Activated T-cell treated with anti-CD3 and anti-CD28 coated beads, Interleukin-2, amount 50 U/mL, for 4 hours (primary cell): ENCODE measurements at regions not wholly inside any gene's neighbourhood (a gene's known extent, or its start where the extent isn't known, plus 50 kb on each side); places are given as distances from the start of the nearest gene placed in this dataset.
"Not testable (repeated sequence)": the region's sequence is repeated elsewhere in the genome, so short reads cannot be mapped to it uniquely, and the experiment has no call there.

ENCODE experiments used
- ATAC-seq, 2 donors: fragments of 200-7000 bp; cut with Tn5 transposase; one replicate each; pipeline ENCODE4 v1.10.0; 2021
- DNase-seq: peaks from one replicate; pipeline ENCODE4 v3.0.0-alpha.2; 2020
- H3K27me3 Mint-ChIP-seq: one replicate; pipeline ENCODE4 v1.8.0; 2021; ENCODE audit warnings: low read depth, mixed read lengths
- H3K36me3 Mint-ChIP-seq: one replicate; pipeline ENCODE4 v1.8.0; 2022; ENCODE audit warnings: mixed read lengths; ENCODE audit not compliant: insufficient read depth
- H3K4me1 Mint-ChIP-seq: one replicate; pipeline ENCODE4 v1.8.0; 2021; ENCODE audit warnings: low read depth, mixed read lengths
- H3K4me3 Mint-ChIP-seq: one replicate; pipeline ENCODE4 v1.8.0; 2021; ENCODE audit warnings: mild to moderate bottlenecking, moderate library complexity, mixed read lengths
- H3K9me3 Mint-ChIP-seq: one replicate; pipeline ENCODE4 v1.8.0; 2021; ENCODE audit warnings: mixed read lengths

DNA sequence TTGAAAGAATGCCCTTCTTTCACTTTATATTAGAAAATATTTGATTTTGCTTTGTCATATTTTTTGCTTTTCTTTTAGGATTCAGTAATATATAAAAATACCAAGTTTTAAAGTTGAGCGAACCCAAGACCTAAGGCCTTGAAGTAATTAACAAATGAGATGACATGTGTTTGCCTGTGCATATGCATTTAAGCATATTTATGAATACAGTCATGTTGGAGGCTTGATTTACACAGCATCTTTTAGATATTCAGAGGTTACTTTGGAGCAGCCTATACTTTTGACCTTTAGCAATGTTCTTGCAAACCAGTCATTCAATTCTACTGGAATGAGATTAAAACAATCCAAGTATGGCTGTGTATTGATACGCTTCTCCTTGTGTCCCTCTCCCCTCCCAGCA is 425.1 kb downstream of the KCNJ18 start:
- not testable (repeated sequence) for H3K27me3 Mint-ChIP-seq, H3K4me1 Mint-ChIP-seq, H3K36me3 Mint-ChIP-seq, DNase-seq, ATAC-seq, H3K4me3 Mint-ChIP-seq, H3K9me3 Mint-ChIP-seq

DNA sequence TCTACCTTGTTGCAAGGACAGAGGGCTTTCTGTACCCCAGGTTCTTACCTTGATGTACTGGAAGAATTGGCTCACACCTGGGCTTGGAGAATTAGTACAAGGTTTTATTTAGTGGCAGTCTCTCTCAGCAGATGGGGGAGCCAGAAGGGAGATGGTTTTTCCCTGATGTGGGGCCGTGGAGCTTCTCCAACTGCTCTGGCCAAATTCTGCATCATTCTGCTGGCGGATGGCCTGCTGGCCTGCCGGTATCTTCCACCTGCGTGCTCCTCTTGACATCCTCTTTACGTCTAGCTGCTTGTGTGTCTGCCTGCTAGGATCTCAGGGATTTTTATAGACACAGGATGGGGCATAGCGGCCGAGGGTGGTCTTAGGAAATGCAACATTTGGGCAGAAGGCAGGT is 426.7 kb downstream of the KCNJ18 start:
- not testable (repeated sequence) for ATAC-seq, DNase-seq, H3K4me3 Mint-ChIP-seq, H3K36me3 Mint-ChIP-seq, H3K27me3 Mint-ChIP-seq, H3K4me1 Mint-ChIP-seq, H3K9me3 Mint-ChIP-seq

DNA sequence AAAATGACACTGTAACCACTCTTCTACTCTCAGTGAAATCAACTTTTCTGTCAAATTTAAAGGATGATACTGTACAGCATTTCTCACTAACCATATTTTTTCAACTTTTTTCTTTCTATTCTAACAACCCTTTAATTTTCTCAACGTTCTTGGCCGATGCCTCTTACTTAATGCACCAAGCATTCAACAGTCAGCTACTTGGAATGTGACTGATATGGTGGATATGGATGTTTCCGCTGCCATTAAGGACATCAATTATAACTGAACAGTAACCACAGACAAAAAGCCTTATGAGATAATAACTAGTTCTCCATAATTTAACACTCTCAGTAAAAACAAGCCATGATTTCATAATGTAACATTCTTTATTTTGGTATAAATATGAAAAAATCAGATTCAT is 427.4 kb downstream of the KCNJ18 start:
- H3K4me1 Mint-ChIP-seq, DNase-seq, H3K4me3 Mint-ChIP-seq, ATAC-seq, H3K27me3 Mint-ChIP-seq, H3K9me3 Mint-ChIP-seq, H3K36me3 Mint-ChIP-seq: not testable (repeated sequence)

DNA sequence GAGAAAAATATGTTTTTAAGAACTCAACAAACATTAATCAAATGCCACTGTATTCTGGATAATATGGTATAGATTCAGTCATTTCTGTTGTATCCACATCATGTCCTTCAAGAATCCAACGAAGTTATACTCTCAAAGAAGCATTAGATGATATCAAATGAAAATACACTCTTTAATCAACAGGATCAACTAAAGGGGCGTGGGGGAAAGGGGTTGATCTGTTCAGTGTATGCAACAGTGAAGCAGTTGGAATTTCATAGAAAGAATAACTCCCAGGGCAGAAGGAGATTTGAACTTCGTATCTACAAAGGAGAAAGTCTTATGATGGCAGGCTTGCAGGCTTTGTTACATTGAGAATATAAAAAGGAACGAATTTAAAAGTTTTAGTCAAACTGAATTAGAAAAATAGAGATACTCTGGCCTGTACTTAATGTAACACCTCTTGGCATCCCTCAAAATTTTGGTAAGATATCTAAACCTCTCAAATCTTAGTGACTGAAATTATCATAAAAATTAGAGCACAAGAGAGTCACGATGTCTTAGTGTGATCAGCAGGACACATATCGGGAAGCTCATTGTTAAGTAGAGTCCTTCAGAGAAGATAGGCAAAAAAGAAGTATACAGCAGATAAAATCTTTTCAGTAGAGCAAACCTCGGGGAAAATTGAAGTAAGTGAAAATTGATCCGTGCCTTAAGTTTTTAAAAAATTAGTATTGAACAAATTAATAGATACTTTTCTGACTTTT is 431.4 kb downstream of the KCNJ18 start:
- ATAC-seq, result no peak
- no peaks in the 10 kb centered on the region for H3K36me3 Mint-ChIP-seq
- H3K4me1 Mint-ChIP-seq, result no peaks in the 10 kb centered on the region
- H3K4me3 Mint-ChIP-seq, result no peak overlapping the region
- H3K27me3 Mint-ChIP-seq, result no peaks in the 10 kb centered on the region
- DNase-seq, result no peak
- H3K9me3 Mint-ChIP-seq, result peaks cover 9% of the 10 kb centered on the region

DNA sequence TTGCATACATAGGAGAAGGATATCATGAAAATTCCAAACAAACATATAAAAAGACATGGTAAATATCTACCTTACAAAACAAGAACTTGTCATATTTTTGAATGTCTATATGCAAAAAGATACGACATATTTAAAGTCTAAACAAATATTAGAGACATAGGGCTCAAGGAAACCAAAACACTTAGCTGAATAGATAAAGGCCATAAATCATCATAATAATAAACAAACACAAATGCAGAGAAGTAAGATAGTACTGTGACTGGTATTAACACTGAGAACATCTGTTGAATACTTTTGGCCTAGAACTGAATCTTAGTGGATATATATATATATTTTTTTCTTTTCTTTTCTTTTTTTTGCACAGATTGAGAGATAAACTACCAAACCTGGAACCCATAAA is 435.8 kb downstream of the KCNJ18 start:
- ATAC-seq (no peak), DNase-seq (no peak)
- Mint-ChIP-seq H3K4me1 (no peaks in the 10 kb centered on the region), H3K27me3 (no peaks in the 10 kb centered on the region), H3K36me3 (no peaks in the 10 kb centered on the region), H3K9me3 (peaks cover 22% of the 10 kb centered on the region), H3K4me3 (no peak overlapping the region)

DNA sequence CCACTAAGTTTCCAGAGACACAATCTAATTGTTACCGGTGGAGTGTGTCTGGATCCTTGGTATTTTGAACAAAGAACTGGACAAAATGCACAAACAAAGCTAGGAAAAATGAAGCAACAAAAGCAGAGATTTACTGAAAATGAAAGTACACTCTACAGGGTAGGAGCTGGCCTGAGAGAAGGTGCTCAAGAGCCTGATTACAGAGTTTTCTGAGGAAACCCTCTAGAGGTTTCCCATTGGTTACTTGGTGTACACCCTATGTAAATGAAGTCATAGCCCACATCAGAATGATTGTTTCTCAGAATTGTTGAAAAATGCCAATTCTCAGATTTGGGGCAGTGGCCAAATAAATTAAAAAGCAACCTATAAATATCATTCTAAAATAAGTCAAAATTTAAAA is 436.4 kb downstream of the KCNJ18 start:
- Mint-ChIP-seq H3K36me3 (no peaks in the 10 kb centered on the region), H3K4me1 (no peaks in the 10 kb centered on the region), H3K4me3 (no peak overlapping the region), H3K9me3 (peaks cover 22% of the 10 kb centered on the region), H3K27me3 (no peaks in the 10 kb centered on the region)
- no peak for DNase-seq
- ATAC-seq, result no peak

DNA sequence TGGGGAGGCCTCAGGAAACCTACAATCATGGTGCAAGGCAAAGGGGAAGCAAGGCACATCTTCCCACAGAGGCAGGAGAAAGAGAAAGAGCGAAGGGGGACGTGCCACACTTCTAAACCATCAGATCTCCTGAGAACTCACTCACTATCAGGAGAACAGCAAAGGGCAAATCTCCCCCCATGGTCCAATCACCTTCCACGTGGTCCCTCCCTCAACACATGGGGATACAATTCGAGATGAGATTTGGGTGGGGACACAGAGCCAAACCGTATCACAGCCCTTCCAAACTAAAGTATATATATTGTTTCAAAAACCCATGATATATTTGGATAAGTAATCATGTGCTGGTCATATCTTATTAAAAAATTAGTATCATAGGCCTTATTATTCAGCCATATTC is 437.6 kb downstream of the KCNJ18 start:
- not testable (repeated sequence) for H3K4me3 Mint-ChIP-seq, H3K36me3 Mint-ChIP-seq, H3K4me1 Mint-ChIP-seq, ATAC-seq, DNase-seq, H3K27me3 Mint-ChIP-seq
- H3K9me3 Mint-ChIP-seq, result peaks cover 22% of the 10 kb centered on the region

DNA sequence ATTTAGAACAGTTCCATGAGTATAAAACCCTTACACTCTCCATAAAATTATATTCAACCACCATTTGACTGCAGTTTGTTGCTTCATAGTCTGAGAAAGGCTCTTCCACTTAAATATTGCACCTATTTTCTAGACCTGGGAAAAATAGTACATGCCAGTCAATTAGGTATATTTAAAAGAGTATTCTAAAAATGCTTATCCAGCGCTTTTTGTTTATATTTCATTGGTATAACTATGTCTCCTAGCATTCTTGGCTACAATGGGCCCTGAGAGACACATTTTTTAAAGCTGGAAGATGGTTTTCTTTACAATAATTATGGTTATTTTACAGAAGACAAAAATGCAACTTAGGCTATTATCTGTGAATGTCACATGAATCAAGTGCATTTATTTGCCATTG is 439.4 kb downstream of the KCNJ18 start:
- Mint-ChIP-seq H3K4me1 (no peaks in the 10 kb centered on the region), H3K4me3 (no peak overlapping the region)
- no peak for ATAC-seq

DNA sequence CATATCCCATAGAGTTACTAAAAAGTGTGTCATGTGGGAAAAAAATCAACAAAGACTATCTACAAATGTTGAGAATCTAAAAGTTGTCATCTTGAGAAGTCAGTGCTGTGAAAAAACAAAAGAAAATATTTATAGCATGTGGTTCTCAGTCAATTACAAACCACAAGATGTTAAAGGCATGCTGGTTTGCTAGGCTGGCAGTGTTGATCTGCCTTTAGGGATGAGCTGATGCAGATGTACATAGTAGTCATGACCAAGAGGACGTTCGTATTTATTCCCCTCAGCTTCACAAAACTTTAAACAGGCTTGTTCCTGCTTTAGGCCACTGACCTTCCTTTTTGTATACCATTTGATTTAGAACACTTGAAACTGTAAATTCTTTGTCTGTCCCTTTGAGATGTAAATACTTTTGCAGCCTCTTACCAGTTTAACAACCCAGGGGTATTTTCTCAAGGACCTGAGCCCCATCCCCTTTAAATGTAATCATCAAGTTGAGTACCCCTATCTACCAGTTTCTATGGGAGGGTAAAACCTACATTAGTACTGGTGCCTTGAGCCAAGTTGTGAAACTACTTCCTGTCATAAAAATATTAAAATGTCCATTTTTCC is 446.6 kb downstream of the KCNJ18 start:
- Mint-ChIP-seq H3K4me1 (no peaks in the 10 kb centered on the region), H3K9me3 (peaks cover 10% of the 10 kb centered on the region), H3K4me3 (no peak overlapping the region), H3K27me3 (no peaks in the 10 kb centered on the region), H3K36me3 (no peaks in the 10 kb centered on the region)
- DNase-seq, result no peak
- ATAC-seq, result no peak

More for the DNA sequence above, 439.4 kb downstream of the KCNJ18 start:
- Mint-ChIP-seq H3K36me3 (no peaks in the 10 kb centered on the region), H3K27me3 (no peaks in the 10 kb centered on the region), H3K9me3 (peaks cover 33% of the 10 kb centered on the region)
- DNase-seq, result no peak

DNA sequence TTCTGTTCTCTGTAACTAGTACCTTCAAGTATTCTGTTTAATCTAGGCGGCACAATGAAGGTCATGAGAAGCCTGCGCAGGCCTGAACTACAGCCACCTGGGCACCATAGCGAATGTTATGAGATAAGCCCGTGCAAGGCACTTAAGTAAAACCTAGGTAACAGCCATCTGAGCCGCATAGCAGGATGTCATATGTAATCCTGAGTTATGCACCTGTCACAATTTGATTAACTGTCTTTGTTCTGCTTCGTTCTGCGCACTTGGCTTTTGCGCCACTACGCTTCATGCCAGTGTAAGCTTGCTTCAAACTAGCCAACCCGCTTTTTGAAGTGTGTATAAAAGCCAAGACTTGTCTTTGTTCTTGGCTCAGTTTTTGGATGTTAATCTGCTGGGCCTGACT is 449.8 kb downstream of the KCNJ18 start:
- ATAC-seq (no peak), DNase-seq (no peak)
- H3K27me3 Mint-ChIP-seq, result no peaks in the 10 kb centered on the region
- no peaks in the 10 kb centered on the region for H3K36me3 Mint-ChIP-seq
- H3K4me1 Mint-ChIP-seq, result no peaks in the 10 kb centered on the region
- no peak overlapping the region for H3K4me3 Mint-ChIP-seq
- H3K9me3 Mint-ChIP-seq, result peaks cover 5% of the 10 kb centered on the region

DNA sequence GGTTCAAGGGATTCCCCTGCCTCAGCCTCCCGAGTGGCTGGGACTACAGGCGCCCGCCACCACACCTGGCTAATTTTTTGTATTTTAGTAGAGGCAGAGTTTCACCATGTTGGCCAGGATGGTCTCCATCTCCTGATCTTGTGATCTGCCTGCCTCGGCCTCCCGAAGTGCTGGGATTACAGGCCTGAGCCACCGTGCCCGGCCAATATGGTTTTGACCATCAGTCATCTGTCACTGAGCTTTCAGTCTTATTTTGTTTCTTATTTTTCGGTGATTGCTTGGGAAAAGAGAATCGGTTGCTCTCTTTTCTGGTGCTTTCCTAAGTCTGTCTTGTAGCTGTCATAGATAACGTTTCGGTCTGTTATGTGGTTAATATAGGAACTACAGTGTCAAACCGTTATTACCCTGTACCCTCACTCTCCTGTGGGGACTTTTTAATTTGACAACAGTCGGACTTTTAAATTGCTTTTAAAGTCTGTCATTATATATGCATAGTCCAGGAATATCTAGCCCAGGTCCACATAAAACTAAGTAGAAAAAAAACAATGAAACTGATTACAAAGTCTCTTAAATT is 453.4 kb downstream of the KCNJ18 start:
- H3K9me3 Mint-ChIP-seq, result peaks cover 6% of the 10 kb centered on the region
- no peaks in the 10 kb centered on the region for H3K4me1 Mint-ChIP-seq
- ATAC-seq (no peak), DNase-seq (no peak)
- H3K4me3 Mint-ChIP-seq, result no peak overlapping the region
- H3K27me3 Mint-ChIP-seq, result no peaks in the 10 kb centered on the region
- no peaks in the 10 kb centered on the region for H3K36me3 Mint-ChIP-seq

DNA sequence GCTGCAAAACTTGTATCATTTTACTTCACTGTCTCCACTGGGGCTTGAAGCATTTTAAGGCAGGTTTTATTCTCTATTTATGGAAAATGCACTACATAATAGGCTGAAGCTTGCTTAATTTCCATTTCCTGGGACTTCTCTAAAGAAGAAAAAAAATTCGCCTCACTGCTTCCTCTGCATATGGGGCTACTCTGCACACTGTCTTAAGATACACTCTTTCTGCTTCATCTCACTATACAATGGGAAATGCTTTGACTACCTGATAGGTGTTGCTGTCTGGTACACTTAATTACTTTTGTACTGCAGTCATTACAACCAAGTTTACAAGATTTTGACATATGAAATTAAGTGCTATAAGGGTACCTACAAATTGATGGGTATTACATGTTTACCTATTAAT is 466.0 kb downstream of the KCNJ18 start:
- H3K27me3 Mint-ChIP-seq, result no peaks in the 10 kb centered on the region
- no peak overlapping the region for H3K4me3 Mint-ChIP-seq
- ATAC-seq (no peak), DNase-seq (no peak)
- H3K36me3 Mint-ChIP-seq, result no peaks in the 10 kb centered on the region
- H3K4me1 Mint-ChIP-seq, result no peaks in the 10 kb centered on the region
- H3K9me3 Mint-ChIP-seq, result peaks cover 19% of the 10 kb centered on the region

DNA sequence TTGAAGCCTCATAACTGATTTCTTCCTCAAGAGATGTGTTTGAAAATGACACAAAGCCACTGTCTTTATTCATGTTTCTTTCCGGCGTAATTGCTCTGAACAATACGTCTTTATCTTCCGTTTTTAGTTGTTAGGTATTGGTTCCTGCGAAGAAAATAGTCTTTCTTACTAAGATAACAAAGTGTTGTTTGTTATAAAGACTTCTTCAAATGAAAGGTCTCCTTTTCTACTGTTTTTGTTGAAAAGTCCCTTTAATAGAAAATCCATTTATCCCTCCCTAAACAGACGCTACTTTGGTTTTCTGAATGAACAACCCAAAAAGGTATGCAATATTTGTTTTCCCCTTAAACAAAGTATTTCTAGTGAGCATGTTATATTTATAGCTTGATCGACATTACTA is 469.1 kb downstream of the KCNJ18 start:
- H3K4me1 Mint-ChIP-seq, result no peaks in the 10 kb centered on the region
- H3K4me3 Mint-ChIP-seq, result no peak overlapping the region
- no peaks in the 10 kb centered on the region for H3K36me3 Mint-ChIP-seq
- no peaks in the 10 kb centered on the region for H3K27me3 Mint-ChIP-seq
- H3K9me3 Mint-ChIP-seq, result peaks cover 8% of the 10 kb centered on the region
- ATAC-seq (no peak), DNase-seq (no peak)

DNA sequence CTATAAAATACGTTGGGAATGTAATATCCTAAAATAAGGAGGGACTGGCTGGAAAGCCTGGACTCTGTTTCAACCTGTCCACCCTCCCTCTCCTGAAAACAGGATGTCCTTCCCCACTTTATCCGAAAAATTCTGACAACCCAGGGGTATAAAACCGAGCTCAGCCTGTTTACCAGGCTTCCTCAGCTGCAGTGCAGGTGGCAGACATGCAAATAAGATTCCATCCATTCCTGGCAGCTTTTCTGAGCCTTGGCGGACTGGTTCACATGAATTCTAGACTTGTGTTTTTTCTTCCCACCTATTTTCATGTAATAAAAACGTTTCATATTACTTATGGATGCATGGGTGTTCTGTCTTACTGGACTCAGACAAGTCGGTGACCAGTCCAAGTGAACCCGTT is 479.3 kb downstream of the KCNJ18 start:
- H3K9me3 Mint-ChIP-seq, result peaks cover 24% of the 10 kb centered on the region
- ATAC-seq, result no peak
- H3K36me3 Mint-ChIP-seq, result no peaks in the 10 kb centered on the region
- no peak overlapping the region for H3K4me3 Mint-ChIP-seq
- DNase-seq, result no peak
- no peaks in the 10 kb centered on the region for H3K27me3 Mint-ChIP-seq
- no peaks in the 10 kb centered on the region for H3K4me1 Mint-ChIP-seq

DNA sequence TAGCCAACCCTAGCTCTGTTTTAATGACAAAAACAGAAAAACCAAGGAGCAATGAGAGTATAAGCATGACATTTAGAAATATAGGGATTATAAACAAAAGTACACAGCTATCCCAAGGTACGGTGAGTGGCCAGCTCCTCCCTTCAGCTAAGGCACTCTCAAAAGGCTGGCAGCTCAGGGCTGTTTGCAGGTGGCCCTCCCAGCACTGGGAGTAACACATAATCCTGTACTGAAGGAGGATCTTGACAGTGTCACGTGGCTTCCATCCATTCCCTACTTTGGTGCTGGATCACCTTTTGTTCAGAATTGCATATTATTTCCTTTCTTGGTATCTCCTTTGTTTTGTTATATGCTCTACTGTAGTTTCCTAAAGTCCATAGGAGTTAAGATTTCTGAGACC is 500.8 kb downstream of the KCNJ18 start:
- Mint-ChIP-seq H3K9me3 (peaks cover 9% of the 10 kb centered on the region), H3K4me3 (no peak overlapping the region), H3K36me3 (no peaks in the 10 kb centered on the region), H3K4me1 (no peaks in the 10 kb centered on the region), H3K27me3 (no peaks in the 10 kb centered on the region)
- ATAC-seq (no peak), DNase-seq (no peak)
